HG03439 (cell line): ENCODE measurements at regions not wholly inside any gene's neighbourhood (a gene's known extent, or its start where the extent isn't known, plus 50 kb on each side); places are given as distances from the start of the nearest gene placed in this dataset.

ENCODE experiments used
- ATAC-seq: cut with Tn5 transposase; IDR thresholded peaks from one replicate; pipeline ENCODE4 v1.9.1; 2021; ENCODE audit warnings: mild to moderate bottlenecking, moderate library complexity; ENCODE audit not compliant: unreplicated experiment

DNA sequence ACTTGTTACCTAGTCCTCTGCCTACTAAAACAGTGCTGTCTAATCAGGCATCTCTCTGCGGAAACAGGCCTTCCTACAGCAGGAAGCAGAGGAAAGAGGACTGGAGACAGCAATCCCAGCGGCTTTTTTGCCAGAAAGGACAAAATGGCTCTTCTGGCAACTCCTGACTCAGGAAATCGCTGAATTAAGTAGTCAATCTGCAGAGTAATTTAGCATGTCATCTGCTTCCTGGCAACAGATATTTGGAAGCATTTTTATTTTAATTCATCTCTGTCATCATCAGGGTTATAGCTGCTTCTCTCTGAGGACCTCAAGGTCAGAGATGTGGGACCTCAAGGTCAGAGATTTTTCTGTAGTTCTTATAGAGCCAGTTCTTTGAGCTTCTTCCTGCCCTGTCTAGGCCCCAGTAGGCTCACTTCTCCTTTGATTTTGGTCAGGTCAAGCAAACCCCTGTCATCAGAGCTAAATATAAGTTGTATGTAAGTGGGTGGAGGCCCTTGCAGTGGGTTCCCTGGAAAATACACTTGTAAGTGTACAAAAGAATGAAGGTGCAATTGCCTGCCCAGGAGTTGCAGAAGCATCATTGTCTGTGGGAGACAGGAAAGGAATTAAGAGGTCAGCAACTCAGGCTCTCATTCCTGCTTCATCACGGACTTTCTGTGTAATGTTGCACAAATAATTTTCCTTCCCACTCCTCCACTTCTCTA is 229.4 kb downstream of the ALDH8A1 start:
- ATAC-seq = no peak

DNA sequence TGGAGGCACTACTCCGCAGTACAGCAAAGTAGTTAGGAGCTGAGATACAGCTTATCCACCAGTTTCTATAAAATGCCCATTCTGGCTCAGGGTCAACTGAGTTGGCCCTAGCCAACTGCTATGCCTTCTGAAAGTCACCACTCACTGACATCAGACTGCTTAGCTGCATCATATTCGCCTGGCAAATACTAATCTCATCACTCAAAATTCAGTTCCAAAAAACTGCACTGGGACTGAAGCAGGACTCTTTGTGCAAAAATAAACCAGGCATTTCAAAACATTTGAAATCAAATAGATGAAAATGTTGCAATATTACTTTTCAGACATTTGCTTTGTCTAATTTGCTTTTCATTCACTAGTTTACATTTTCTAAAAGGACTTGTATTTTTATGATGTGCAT is 230.0 kb downstream of the ALDH8A1 start:
- no peak for ATAC-seq

DNA sequence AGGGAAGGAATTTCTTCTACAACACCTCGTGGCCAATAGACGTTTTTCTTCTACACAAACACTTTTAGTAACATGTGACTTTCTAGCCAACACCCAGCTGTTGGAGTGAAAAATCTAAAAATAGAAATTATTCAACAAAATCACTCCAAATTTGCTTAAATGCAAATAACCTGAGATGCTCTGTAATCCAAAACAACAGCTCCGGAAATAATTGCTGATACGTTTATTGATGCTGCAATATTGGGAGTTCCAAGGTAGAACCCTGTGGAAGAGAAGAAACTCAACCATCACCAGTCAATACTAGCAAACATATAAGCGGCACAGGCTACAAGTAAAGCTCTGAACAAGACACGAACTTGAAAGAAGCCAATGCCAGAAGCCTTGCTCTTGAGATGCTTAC is 230.6 kb downstream of the ALDH8A1 start:
- no peak for ATAC-seq

DNA sequence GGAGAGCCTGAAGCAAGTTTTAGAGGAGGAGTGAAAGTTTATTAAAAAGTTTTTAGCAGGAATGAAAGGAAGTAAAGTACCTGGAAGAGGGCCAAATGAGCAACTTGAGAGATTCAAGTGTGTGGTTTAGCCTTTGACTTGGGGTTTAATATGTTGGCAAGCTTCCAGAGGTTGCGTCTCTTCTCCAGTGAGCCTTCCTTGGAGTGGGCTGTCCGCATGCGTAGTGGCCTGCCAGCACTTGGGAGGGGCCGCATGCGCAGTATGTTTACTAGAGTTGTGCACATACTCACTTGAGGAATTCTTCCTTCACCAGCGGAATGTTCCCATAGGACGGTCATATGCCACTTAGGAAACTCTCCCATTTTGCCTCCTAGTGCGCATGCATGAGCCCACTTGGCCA is 235.2 kb downstream of the ALDH8A1 start:
- no peak for ATAC-seq

DNA sequence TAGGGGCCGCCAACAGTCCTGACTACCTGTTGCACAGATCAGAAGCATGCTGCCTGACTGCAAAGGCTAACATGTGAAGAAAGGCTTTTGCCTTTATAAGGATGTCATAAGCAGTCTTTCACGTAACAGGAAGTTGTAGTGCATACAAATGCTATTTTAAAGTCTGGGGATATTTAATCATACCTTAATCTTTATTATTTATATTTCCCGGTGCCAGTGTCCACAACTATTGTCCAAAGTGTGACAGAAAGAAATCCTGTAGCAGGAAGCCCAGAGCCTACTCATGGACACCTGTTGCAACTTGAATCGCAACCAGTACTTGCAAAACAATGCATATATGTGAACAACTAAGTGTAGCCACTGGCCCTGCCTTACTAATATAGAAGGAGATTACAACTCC is 235.8 kb downstream of the ALDH8A1 start:
- no peak for ATAC-seq

DNA sequence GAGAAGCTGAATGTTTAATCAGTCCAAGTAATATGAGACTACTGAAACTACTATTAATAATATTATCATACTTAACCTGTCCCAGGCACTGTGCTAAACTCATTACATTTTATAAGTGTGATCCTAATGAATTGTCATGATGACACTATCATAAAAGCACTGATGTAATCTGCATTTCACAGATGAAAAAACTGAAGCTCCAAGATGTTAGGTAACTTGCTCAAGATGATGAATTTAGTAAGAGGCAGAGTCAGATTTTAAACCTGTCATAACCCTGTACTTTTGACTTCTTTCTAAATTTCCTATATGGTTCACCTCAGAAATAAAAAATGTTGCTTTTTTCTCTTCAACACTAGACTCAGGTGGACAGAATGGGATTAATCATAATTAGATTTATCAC is 237.6 kb downstream of the ALDH8A1 start:
- ATAC-seq = no peak

DNA sequence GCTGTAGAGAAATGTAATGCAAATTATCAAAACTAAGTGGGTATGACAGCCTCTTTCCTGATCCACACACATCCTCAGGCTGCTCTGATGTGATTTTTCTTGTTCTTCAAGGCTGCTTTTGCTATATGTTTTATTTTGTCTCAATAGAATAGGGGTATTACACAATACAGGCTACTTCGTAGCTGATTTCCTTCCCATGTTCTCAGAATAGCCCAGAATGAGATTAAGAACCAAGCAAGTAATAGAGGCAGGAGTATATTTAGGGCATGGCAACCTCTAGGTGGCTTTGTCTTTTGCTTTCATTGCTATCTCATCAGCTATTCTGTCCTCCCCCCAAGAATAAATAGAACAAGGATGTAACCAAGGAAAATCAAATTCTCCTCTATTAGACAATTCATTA is 241.8 kb downstream of the ALDH8A1 start:
- ATAC-seq = no peak

DNA sequence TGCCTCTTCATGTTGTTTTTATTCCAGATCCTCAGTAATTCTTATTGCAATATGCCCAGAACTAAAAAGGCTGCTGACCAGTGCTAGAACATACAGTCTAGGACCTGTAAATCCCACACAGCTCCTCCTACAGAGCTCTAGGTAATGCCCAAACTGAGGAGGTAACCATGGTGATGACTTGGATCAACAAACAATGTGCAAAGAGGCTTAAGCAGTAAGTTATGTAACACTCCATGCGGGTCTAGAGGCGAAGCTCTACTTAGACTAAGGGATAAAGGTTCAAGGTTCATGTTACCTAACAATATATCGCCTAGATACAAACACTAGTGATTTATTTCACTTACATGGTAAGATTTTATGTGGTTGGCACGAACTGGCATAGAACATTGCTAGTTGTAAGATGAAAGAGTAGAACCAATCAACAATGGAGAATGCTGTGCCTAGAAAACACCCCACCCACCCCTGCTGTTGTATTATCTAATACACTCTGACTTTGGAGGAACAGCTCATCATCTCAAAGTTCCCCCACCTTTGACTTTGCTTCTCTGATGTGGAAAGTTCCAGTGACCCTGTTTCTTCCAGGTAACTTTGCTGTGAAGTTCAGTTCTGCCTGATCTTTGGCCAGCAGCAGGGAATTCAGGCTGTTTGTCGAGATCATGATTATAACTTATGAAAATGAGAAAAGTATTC is 242.4 kb downstream of the ALDH8A1 start:
- ATAC-seq = no peak

DNA sequence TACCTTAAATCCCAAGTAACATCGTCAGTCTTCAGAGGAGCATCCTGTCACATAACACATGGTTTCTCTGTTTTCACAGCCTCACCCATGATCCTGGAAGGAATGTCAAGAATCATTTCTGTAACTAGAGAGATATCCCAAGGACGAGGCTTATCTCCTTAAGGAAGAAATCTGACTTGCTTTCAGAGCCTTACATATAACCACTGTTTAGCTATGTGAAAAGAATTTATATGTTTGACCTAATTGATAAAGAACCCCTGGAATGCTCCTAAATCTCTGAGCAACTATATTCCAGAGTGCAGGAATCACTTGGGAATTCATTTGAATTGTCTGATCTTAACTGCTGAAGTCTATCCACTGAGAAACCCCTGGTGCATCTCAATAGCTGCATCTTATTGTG is 243.1 kb downstream of the ALDH8A1 start:
- no peak for ATAC-seq

DNA sequence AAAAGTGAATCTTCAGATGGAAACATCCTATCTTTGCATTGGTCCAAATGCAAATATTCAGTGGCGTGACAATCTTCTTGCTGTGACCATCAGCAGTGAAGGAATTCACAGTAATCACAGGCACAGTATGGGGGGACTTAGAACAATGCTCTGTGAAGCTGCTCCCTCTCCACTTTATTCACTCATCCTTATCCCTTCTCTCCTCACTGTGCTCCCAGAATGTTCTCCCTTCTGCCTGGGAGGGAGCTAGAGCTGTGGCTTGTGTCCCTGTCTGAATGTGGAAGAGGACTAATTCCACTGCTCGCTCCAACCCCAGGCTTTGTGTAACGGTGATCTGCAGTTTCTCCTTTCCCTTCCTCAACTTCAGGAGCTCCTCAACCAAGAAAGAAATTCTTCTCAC is 243.7 kb downstream of the ALDH8A1 start:
- no peak for ATAC-seq

DNA sequence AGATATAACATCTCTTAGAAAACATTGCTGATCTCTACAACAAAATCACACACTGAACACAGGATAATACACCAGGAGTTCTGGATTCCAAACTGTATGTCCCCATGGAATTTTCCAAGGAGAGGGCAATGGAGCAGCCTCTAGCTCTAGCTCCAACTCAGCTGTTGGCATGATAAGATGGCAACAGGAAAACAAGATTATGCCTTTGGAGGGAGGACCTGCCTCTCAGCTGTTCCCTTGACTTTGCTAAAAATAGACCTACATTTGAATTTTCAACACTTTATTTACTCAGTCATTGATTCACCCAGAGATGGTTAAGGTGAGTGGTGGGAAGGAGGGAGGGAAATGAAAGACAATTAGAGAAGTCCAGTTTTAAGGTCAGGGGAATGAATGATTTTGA is 246.7 kb downstream of the ALDH8A1 start:
- ATAC-seq = no peak

DNA sequence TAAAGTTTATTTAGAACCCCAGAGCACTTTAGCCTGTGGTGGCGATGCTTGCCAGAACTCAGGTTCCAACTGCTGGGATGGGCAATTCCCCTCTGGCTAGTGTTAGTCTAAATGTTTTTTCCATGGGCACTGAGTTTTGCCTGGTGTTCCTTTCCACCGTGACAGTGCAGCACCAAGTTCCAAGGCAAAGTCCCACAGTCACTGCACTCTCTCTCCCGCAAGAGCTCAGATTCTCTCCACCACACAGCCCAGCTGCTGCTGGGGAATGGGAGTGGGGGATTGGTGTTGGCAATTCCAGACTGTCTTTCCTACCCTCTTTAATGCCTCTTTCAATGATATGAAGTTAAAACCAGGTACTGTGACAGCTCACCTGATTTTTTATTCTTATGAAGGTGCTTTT is 247.6 kb downstream of the ALDH8A1 start:
- no peak for ATAC-seq

DNA sequence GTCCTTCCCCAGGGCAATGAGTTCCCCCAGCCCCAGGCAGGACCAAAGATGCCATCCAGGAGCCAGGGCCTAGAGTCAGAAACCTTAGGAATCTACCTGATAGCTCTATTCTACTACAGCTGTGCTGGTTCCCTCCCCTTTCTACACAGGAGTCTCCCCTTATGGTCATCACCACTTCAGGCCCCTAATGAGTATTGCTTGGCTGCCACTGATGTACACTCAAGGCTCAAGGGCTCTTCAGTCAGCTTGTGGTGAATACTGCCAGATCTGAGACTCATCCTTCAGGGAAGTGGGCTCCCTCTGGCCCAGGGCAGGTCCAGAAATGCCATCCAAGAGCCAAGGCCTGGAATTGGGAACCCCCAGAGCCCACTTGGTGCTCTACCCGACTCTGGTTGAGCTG is 248.6 kb downstream of the ALDH8A1 start:
- no peak for ATAC-seq

DNA sequence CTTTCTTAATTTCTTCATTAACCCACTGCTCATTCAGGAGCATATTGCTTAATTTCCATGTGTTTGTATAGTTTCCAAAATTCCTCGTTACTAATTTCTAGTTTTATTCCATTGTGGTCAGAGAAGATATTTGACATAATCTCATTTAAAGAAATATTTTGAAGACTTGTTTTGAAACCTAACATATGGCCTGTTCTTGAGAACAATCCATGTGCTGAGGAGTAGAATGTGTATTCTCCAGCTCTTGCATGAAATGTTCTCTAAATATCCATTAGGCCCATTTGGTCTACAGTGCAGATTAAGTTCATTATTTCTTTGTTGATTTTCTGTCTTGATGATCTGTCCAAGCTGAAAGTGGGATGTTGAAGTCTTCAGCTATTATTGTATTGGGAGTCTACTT is 251.7 kb downstream of the ALDH8A1 start:
- ATAC-seq = no peak

DNA sequence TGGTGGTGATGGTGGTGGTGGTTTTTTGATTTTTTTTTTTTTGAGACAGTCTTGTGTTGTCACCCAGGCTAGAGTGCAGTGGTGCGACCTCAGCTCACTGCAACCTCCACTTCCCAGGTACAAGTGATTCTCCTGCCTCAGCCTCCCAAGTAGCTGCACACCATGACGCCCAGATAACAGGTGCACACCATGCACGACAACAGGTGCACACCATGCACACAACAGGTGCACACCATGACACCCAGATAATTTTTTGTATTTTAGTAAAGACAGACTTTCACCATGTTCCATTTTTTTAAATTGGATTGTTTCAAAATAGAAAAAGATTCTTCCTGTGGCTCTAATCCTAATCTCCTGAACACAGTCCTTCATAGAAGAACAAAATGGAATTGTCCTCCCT is 257.9 kb downstream of the ALDH8A1 start:
- no peak for ATAC-seq

DNA sequence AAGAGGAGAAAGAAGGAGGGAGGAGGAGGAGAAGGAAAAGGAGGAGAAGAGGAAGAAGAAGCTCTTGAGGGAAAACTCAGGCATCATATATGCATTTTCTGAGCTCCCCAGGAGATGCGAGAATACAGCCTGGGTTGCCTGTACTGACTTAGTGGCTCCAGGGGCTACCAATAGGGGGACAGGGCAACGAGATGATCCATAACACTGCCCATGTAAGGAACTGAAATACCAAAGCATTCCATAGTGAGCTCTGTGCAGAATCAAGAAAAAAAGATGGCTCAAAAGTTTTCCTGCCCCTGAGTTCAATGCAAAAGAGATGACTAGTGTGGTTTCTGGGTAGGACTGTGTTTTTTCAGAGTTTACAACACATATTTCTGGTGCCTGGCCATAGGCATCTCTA is 258.7 kb downstream of the ALDH8A1 start:
- ATAC-seq = no peak

DNA sequence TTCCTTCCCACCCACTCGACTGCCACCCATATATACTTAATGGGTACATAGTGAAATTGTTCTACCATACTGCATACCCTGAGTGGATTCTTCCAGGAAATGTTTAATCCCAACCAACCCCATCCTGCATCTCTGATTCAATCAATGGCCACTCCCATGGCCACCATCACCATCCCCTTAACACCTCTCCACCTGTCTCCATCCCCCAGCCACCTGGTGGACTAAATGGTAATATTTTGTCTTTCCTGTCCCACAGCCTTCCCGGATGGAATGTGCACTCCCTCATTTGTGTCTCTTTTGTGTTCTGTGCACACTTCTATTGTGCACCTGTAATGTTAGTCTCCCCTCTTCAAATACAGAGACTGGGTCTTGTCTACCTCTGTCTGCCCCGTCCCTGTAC is 259.9 kb downstream of the ALDH8A1 start:
- ATAC-seq = no peak

DNA sequence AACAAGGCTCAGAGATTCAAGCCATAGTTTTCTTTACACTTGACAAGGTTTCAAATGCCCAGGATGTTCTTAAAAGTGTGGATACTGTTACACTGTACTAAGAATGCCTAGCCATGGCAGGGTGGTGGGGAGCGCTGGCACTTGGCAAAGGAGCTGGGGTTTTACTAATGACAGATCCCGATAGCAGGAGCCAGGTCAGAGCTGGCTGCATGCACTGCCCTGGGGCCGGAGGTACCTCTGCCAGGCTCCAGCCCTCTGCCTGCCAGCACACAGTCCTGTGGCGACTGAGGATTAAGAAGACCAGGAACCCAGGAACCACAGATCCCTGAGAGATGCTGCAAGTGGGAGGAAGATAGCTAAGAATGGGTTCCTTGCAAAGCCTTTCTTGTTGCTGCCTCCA is 260.3 kb downstream of the ALDH8A1 start:
- ATAC-seq = no peak

DNA sequence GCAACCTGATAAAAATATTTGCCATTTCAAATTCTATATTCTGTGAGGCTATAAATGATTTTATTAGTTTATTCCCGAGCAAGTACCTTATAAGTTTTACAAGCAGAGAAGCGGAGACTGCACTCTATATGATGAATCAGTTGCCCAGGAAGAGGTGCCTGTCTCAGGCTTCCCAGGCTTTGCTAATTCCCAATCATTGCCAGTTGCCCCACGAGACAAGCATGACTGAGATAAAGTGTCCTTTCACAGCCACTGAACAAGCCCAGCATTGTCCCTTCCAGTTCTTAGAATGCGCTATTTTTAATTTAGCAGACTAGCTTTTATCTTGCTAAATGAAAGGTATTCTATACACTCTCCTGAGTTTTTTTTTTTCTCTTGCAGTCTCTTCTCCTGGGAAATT is 260.7 kb downstream of the ALDH8A1 start:
- no peak for ATAC-seq

DNA sequence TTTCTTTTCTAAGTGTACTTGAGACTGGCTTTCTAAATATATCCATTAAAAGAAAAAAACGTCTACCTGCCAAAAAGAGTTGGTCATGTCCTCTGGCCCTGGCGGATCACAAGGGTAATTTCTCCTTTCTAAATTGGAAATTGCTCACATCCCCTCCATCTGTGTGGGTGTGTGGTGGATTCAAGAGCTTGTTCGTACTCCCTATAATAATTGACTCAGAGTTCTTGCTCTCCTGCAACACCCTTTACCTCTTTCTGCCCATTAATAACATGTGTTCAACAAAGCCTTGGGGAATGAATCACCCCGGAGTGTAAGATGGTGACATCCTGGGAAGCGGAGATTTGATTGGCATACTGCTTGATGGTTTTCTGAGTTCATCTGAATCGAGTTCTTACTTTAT is 263.8 kb downstream of the ALDH8A1 start:
- no peak for ATAC-seq

DNA sequence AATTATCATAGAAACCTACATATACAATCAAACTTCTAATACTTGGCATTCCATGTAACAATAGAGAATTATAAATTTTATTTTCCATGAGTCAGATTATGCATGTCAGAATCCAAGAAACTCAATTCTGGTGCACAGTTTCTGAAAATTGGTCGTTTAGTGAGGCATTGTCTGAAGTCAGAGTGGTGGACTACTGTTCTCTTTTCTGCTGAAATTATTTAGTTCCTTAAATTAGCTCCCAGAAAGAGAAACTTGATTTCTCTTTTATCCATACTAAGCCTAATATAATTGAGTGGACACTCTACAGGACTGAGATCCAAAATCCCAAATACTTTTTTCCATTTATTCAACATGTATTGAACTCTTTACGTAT is 265.5 kb downstream of the ALDH8A1 start:
- no peak for ATAC-seq

DNA sequence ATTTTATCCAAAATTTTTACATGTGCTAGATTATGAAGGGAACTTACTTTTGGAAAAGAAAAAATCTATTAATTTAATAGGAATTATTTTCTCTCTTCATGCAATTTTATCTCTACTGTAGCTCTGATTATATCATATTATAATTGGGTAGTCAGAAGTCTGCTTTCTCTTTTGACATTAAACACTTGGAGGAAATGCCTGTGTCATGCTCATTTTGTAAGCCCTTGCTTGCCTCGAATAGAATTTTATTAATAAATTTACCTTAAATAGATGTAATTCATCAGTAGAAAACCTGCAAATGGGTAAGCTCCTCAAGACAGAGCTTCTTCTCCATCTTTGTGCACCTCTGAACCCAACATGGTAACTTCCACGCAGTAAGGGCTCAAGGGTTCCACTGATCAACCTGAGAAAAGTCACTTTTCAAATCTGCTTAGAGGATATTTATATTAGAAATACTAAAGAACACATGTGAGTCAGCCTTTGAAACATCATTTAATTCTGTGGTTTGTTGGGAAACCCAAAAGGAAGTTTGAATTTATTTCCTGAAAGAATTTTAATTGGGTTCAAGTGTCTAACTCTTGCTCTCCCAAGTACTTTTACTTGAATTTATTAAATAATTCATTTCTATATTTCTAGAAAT is 266.0 kb downstream of the ALDH8A1 start:
- ATAC-seq = no peak
